Stimulated activated CD8-positive, alpha-beta memory T cell treated with anti-CD3 and anti-CD28 coated beads, Interleukin-4, amount 100 ng/mL, for 1 hour (primary cell): ENCODE measurements at regions not wholly inside any gene's neighbourhood (a gene's known extent, or its start where the extent isn't known, plus 50 kb on each side); places are given as distances from the start of the nearest gene placed in this dataset.

Source experiments
- DNase-seq, 2 donors: peaks; one replicate each; pipeline ENCODE4 v3.0.0-alpha.2; 2020; ENCODE audit warnings: low read depth in 2 of 2, low spot score in 1 of 2

- no peak for DNase-seq
These were observed 296.4 kb downstream of the PAX1 start for GRCh38 chr20:22001886-22002285.

DNA sequence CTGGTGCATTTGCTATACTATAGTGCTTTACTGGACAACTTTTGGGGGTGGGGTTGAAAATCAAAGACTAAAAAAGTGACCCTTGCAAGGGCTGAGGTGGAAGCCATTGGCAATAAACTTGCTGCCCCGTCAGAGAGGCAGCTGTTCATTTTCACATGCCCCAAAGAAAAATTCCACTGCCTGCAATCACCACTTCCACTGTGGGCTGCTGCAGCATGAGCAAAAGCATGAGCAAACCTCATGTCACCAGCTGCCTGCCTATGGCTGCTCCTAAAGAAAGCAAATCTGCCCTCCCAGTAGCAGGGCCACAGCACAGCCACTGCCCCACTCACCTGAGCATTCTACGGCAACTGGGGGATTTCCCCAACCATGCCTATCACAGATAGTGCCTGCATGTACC is 290.0 kb downstream of the PAX1 start:
- no peak for DNase-seq

- DNase-seq, result no peak
These were observed 288.7 kb downstream of the PAX1 start for GRCh38 chr20:21994203-21994602.

- no peak for DNase-seq
These were observed 277.1 kb downstream of the PAX1 start for GRCh38 chr20:21982559-21982958.

DNA sequence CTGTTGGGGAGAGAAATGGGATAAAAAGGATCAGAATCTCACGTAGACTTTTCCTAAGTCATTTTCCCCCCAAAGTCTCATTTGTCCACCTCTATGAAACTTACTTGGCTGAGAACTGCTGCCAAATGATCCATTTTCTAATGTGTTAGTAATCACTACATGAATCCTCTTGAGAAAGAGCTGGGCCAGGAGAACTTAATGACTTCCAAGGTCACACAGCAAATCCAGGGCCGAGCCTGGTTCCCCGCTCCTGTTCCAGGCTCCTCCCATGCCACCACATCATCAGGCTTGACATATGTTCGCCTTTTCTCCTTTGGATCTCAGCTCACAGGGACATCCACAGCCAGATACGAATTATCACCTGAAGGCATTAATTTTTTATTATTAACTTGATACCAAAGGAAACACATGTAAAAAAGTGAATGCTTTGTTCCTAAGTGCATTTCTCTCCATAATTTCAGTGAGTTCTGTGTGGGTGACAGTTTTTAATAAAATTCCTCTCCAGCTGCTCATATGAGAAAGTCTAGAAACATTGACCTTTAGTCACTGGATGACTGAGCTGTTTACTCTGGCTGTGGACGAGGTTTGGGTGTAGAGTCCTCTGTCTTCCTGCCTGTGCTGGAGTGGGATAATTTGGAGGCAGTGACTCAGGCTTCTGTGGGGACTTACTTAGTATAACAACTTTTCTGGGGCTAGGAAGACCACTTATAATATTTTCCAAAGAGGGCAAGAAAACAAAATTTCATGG is 276.3 kb downstream of the PAX1 start:
- no peak for DNase-seq

DNA sequence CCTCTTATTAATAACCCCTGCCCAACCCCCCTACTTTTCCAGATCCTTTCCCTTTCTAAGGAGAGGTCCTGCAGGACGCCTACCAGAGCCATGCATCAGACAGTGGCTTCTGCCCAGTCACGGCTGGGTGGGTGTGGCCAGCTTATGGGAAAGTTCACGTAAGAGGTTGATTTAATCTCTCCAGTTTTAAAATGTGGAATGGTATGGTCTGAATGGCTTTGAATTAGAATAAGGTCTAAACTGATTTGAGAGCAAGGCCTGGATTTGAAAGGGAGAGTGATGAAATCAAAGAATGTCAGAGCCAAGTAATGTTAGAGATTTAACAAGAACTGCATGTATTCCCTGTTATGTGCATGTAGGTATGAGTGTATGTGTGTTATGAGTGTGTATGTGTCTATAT is 275.7 kb downstream of the PAX1 start:
- DNase-seq, result no peak

GRCh38 chr20:21971436-21971835 is 266.0 kb downstream of the PAX1 start:
- DNase-seq, result no peak

- no peak for DNase-seq
These were observed 263.0 kb downstream of the PAX1 start for GRCh38 chr20:21968486-21968885.

- no peak for DNase-seq
These were observed 262.0 kb downstream of the PAX1 start for GRCh38 chr20:21967481-21967880.

GRCh38 chr20:21956591-21956990 is 251.1 kb downstream of the PAX1 start:
- no peak for DNase-seq

DNA sequence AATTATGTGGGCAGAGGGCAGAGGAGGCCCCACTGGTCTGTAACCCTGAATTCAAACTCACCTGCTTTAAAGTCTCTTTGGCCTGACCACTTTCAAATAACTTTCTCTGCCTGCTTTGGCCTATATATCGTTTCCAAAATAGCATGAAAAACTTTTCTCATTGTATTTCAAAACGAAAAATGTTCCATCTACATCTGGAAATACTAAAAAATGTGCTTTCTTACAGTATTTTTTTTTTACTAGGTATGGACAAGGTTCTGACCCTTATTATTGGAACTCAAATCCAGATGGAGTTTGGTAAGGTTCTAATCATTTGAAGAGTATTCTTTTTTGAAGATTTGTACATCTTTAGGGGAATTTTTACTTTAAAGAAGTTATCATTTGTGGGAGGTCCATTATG is 241.9 kb downstream of the PAX1 start:
- DNase-seq, result no peak

GRCh38 chr20:21944227-21944626 is 238.8 kb downstream of the PAX1 start:
- no peak for DNase-seq

GRCh38 chr20:21941941-21942805 is 236.7 kb downstream of the PAX1 start:
- DNase-seq, result no peak

GRCh38 chr20:21936720-21937380 is 231.4 kb downstream of the PAX1 start:
- DNase-seq, result no peak

- no peak for DNase-seq
These were observed 230.8 kb downstream of the PAX1 start for GRCh38 chr20:21936261-21936660.

DNA sequence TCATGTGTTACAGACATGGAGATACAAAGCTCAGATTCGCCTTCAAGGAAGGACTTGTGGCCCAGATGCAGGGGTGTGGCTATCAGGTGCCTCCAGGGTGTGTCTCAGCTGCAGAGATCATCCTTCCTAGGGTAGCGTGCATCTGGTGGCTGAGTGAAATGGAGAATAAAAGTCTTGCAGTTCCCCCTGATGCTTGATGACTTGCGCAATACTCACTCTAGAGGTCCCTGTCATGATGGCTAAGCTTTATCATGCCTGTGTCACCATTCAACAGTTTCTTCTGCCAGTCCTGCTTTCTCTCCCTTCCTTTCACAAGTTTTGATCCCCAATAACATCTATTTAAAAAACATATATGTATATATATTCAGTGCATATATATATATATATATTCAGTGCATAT is 228.1 kb downstream of the PAX1 start:
- DNase-seq, result no peak

DNA sequence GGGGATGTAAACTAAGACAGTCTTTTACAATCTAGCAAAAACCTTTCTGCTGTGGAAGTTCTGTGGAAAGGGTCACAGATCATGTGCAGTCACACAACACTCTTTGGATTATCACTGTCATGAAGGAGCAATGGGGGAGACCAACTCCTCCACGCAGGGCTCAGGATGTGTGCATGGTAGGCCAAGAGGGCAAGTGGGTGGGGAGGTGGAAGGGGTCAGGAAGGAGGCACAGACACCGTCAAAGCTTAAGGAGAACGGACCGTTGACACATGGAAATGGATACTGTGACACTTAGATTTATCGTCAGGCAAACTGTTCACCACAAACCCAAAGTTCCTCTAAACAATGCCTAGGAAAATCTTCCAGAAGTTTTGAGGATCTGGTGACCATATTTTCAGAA is 215.8 kb downstream of the PAX1 start:
- DNase-seq, result no peak

- no peak for DNase-seq
These were observed 214.7 kb downstream of the PAX1 start for GRCh38 chr20:21920211-21920610.

- DNase-seq, result no peak
These were observed 212.9 kb downstream of the PAX1 start for GRCh38 chr20:21918398-21918797.

DNA sequence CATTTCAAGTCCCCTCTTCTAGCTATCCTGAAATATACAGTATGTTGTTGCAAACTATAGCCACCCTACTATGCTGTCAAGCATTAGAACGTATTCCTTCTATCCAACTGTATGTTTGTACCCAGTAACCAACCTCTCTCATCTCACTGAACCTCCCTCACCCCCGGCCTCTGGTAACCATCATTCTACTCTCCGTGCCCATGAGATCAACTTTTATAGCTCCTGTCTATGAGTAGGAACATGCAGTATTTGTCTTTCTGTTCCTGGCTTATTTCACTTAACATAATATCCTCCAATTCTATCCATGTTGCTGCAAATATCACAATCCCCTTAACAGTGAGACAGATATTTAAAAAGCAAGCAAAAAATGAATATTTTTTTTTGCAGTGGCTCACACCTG is 196.9 kb downstream of the PAX1 start:
- DNase-seq, result no peak

- no peak for DNase-seq
These were observed 196.2 kb downstream of the PAX1 start for GRCh38 chr20:21901470-21902275.
